DMS53 (cell line): ENCODE measurements at regions not wholly inside any gene's neighbourhood (a gene's known extent, or its start where the extent isn't known, plus 50 kb on each side); places are given as distances from the start of the nearest gene placed in this dataset.
A peak's percentile ranks its signal among the peaks of the same experiment; 100 is the strongest.

ENCODE experiments used
- DNase-seq: peaks from one replicate; lab custom pipeline; 2025; lab: John Stamatoyannopoulos, UW

DNA sequence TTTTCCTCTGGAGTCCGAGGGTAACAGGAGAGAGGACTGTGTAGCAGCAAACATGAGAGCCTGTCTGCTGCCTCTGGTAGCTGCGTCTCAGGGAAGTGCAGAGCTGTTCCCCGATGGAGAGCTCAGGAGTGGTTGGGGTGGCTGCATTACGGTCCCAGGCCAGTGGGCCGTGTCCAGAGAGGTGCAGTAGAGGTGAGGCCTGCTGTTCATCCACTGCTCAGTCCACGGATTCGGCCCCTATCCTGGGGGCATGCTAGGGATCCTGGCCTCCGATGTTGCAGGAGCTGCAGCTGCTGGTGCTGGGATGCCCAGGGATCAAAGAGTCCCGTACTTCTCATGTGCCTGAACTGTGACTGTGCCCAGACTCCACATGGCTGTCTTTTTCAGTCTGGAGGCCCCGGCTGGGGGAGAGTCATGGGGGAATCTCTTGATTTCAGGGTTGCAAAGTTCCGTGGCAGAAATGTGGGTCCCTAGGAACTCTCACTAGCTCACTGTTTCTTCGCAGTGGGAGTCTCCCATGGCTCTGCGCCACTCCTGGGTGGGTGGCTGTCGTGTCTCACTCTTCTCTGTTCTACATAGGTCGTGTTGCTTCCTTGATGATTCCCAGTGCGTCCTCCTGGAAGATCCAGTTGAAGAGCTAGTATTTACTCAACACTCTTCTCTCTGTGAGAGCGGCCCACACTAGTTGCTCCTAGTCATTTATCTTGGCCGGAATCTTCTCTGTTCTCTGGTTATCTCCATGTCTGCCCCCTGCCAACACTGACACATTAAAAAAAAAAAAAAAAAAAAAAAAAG lies 109.5 kb upstream of the CENPE start:
- no peak for DNase-seq

- no peak for DNase-seq
Observed at GRCh38 chr4:103306870-103307375, 108.8 kb upstream of the CENPE start.

- no peak for DNase-seq
Observed at GRCh38 chr4:103305355-103305754, 107.2 kb upstream of the CENPE start.

DNA sequence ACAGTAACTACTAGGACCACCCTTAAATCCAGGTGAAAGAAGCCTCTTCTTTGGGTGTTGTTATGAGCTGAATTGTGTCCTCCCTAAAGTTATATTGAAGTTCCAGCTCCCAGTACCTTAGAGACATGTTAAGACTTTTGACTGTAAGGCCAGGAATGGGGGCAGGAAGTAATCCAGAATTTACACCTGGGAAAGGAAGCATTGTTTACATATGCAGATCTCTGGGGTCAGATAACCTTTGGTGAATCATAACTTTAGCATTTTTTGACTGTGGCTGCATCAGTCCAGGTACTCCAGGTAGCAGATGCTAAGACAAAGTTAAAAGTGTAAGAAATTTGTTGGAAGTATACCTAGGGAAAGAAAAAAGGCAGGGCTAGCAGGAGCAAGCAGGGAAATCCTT lies 104.9 kb upstream of the CENPE start:
- DNase-seq, result peak; percentile 43

- DNase-seq, result no peak
Observed at GRCh38 chr4:103292959-103293358, 94.8 kb upstream of the CENPE start.

- no peak for DNase-seq
Observed at GRCh38 chr4:103292373-103292772, 94.2 kb upstream of the CENPE start.

DNA sequence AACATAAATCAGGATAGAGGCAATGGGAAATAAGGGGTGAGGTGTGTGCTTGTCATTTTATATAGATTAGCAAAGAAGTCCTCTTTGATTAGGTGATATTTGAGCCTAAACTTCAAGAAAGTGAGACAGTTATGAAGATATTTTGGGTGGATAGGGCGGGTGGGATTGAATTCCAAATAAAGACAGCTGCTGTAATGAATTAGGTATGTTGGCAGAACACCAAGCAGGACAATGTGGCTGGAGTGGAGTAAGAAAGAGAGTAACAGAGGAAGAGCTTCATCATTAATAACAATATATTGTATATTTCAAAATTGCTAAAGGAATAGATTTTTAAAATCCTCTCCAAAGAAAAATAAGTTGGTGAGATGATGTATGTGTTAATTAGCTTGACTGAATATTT lies 91.0 kb upstream of the CENPE start:
- DNase-seq, result no peak

DNA sequence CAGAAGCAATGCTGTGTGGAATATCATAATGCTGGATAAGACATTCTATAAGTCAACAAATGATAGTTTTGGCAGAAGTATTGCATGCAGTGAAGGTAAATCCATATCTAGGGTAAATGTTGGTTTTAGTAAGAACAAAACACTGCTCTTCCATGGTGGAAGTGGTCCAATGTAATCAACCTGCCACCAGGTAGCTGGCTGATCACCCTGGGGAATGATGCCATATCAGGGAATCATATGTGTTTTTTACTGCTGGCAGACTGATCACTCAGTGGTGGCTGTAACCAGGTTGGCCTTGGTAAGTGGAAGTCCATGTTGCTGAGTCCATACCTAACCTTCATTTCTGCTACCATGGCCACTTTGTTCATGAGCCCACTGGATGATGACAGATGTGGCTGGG lies 74.0 kb upstream of the CENPE start:
- DNase-seq, result peak; percentile 5

GRCh38 chr4:103268746-103269145 lies 70.6 kb upstream of the CENPE start:
- DNase-seq, result peak; percentile 30

DNA sequence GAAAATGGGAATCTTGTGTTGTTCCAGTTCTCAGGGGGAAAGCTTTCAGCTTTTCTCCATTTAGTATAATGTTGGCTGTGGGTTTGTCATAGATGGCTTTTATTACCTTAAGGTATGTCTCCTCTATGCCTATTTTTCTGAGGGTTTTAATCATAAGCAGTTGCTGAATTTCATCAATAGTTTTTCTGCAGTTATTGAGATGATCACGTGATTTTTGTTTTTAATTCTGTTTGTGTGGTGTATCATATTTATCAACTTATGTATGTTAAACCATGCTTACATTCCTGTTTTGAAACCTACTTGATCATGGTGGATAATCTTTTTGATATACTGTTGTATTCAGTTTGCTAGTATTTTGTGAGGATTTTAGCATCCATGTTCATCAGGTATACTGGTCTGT lies 66.8 kb upstream of the CENPE start:
- no peak for DNase-seq

DNA sequence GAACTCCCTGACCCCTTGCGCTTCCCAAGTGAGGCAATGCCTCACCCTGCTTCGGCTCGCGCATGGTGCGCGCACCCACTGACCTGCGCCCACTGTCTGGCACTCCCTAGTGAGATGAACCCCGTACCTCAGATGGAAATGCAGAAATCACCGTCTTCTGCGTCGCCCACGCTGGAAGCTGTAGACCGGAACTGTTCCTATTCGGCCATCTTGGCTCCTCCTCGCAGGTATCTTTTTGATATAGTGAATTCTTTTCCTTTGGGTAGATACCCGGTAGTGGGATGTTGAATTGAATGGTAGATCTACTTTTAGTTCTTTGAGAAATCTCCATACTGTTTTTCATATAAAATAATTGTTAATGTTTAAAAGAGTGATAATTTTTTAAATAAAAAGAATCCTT lies 57.9 kb upstream of the CENPE start:
- peak; percentile 51 for DNase-seq
